ENCODE measurements at regions not wholly inside any gene's neighbourhood (a gene's known extent, or its start where the extent isn't known, plus 50 kb on each side); places are given as distances from the start of the nearest gene placed in this dataset.
"Not testable (repeated sequence)": the region's sequence is repeated elsewhere in the genome, so short reads cannot be mapped to it uniquely, and the experiment has no call there.

DNA sequence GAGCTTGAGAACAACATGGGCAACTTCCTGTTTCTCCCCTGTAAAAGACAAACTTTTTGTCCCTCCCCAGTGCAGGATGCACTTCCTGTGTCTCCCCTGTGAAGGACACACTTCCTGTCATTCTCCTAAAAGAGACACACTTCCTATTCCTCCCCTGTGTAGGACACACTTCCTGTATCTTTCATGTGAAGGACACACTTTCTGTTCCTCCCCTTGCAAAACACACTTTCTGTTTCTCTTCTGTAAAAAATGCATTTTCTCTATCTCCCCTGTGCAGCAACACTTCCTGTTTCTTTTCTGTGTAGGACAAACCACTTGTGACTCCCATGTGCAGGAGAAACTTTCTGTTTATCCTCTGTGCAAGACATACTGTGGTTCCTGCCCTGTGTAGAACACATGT, 488.6 kb upstream of the USP9Y start:
- DNase-seq (ENCODE audit: low read depth in 2 of 2), result no peak

DNA sequence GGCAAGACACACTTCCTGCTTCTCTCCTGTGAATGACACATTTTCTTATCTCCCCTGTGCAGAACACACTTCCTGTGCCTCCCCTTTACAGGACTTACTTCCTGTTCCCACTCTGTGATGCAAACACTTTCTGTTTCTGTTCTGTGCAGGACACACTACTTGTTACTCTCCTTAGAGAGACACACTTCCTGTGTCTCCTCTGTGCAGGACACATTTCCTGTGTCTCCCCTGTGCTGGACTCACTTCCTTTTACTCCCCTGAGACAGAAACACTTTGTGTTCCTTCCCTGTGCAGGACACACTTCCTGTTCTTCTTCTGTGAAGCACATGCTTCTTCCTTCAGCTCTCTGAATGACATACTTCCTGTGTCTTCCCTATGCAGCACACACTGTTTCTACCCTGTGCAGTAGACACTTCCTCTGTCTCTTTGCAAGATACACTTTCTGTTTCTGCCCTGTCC, 485.4 kb upstream of the USP9Y start:
- DNase-seq (ENCODE audit: low read depth in 2 of 2), result no peak

DNA sequence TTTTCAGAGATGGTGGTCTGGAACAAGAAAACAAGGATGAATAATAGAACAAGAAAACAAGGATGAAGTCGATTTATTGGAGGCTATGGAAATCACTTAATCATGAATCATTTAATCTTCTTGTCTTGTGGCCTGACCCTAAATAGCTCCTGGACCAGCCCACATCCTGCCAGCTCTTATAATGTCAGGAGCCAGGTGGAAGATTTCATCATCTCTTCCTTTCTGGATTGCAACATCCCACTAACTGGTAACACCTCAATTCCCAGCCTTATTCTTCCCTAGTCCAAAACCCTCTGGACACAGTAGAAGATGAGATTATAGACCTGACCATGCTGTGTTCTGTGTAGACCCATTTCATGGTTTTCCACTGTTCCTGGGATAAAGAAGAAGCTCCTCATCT, 470.1 kb upstream of the USP9Y start:
- no peak for DNase-seq (ENCODE audit: low read depth in 2 of 2)

DNA sequence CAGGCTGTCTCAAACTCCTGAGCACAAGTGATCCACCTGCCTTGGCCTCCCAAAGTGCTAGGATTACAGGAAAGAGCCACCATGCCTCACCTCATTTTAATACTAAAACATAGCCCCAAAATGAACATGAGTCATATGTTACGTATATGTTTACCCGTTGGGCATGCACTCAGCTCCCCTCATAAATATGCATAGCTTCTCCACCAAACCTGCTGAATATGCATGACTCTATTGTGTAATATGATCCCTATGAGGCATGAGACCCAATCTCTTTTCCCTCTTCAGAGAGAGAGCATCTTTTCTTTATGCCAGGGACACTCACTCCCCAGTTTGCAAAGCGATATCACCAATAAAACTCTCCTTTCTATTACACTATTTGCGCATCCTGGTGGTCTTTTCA, 464.6 kb upstream of the USP9Y start:
- DNase-seq (ENCODE audit: low read depth in 2 of 2), result no peak

DNA sequence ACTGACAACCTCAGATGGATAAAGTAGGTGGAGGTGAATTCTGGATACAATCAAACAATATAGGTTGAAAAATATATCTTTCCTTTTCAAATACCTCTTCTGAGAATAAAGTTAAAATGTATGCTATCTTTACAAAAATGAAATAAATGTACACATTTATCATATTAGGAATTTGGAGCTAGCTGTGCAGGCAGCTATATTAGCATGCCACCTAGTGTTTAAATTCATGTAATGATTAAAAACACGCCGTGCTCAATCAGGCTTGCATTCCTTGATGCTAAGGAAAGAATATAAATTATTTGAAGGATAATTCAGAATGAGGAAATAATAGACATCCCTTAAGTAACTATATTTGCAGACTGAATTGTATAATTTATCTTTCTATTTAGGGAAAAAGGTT, 460.7 kb upstream of the USP9Y start:
- not testable (repeated sequence) for DNase-seq (ENCODE audit: low read depth in 2 of 2)

DNA sequence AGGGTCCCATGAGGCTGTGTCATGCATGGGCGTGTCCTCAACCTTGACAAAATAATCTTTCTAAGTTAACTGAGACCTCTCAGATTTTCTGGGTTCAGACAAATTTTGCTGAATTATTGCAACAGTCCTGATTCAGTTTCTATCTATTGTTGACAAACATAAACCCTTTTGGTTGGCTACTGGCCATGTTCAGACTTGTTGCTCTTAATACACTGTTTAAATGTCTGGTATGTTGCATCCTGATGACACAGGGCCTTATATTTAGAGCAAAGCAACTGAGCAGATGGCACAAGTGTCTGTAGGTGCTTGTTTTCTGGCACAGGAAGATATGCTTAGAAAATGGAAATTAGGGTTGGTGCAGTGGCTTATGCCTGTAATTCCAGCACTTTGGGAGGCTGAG, 456.9 kb upstream of the USP9Y start:
- DNase-seq (ENCODE audit: low read depth in 2 of 2), result no peak

DNA sequence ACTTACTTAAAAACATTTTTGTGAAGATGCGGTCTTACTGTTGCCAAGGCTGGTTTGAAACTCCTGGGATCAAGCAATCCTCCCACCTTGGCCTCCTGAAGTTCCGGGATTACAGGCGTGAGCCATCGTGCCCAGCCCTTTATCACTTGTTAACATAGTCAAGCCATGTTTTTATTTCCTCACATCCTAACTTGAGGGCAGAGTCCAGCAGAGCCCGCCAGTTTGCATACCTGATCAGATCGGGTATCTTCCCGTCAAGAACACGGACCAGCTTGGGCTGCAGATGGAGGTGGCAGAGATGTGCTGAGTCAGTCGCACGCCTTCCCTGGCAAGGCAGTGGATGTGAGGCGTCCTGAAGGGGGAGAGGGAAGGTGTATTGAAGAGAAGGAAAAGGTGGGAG, 447.3 kb upstream of the USP9Y start:
- DNase-seq (ENCODE audit: low read depth in 2 of 2), result no peak

DNA sequence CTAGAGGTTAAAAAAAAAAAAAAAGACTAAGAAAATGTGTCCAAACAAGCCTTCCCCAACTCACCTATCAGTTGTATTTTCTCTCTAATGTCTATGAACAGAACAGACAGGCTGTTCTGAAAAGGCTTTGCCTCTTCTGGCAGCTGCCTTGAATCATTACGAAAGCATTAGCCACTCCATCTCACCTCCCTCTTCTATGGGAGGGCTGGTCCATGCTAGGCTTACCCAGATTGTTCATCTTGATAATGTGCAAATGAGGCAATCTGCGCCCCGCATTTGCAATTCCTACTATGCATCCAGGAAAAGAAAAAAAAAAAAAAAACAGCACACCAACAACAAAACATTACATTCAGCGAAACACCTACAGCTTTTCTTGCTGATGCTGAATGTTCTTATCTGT, 429.9 kb upstream of the USP9Y start:
- no peak for DNase-seq (ENCODE audit: low read depth in 2 of 2)

DNA sequence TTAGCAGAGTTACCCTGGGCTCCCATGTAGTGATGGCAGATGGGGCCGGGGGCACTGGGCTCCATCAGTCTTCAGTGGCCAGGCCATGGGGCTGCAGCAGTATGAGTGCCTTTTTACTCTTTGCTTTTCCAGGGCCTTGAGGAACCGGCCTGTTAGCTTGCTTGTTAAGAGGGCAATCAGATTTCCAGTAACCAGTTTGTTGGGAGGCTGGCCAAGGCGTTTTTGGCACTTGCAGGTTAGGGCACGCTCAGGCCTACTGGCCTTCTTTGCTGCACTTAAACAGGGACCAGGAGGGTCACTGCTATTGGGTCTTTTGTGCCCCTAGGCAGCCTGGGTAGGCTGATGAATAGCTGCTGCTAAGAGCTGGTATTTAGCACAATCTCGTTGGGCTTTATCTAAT, 415.4 kb upstream of the USP9Y start:
- DNase-seq (ENCODE audit: low read depth in 2 of 2), result no peak

DNA sequence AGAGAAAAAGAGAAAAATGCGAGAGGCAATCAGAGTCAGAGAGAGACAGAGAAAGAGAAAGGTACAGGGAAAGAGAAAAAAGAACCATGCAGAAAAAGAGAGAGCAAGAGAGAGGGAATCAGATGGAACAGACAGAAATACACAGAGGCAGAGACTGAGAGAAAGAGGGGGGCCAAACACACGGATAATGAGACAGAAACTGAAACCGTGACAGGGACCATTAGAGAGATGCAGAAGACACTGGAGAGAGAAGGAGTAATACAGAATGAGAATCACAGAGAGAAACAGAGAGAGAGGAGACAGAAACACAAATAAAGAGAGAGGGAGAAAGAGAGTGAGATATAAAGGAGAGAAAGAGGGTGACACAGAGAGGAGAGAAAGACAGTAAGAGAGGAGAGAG, 412.1 kb upstream of the USP9Y start:
- DNase-seq (ENCODE audit: low read depth in 2 of 2), result no peak

DNA sequence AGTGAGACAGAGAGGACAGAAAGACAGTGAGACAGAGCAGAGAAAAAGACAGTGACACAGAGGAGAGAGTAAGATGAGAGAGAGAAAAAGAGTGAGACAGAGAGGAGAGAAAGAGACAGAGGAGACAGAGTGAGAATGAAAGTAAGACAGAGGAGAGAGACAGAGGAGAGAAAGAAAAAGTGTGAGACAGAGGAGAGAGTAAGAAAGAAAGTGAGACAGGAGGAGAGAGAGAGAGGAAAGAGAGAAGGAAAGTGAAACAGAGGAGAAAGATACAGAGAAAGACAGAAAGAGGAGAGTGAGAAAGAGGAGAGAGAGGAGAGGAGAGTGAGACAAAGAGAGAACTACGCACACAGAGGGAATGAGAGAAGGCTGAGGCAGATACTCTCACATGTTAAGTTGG, 411.6 kb upstream of the USP9Y start:
- DNase-seq (ENCODE audit: low read depth in 2 of 2), result no peak

DNA sequence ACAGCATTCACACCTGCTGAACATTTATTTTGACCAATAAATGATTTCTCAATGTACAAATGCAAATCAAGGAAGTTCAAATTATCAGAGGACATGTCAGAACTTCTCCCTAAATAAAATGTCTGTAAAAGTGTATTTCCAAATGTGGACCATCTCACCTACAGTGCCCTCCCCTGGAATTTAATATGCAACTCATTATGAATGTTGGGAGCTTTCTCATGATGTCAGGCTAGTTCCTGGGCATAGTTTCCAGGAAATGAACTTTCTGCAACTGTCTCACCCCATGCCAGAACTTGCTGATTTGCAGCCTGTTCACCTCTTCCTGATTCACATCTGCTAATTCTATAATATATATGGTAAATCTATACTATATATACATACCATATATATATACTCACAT, 408.5 kb upstream of the USP9Y start:
- no peak for DNase-seq (ENCODE audit: low read depth in 2 of 2)

DNA sequence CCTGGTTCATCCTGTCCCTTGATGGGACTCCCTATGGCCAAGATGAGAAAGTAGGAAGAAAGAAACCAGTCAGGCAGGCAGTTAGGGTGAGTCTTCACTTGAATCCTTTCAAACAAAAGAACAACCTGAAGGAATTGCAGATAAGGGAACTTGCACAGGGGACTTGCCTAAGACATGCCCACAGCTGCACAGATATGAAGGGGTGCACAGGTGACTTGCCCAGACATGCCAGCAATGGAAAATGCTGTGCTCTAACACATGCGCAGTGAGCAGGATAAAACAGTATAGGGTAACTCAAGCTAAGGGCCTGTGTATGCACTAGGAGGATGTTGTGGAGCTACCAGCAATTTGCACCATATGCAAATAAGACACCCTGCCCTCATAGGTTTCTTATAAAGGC, 404.6 kb upstream of the USP9Y start:
- DNase-seq (ENCODE audit: low read depth in 2 of 2), result no peak

DNA sequence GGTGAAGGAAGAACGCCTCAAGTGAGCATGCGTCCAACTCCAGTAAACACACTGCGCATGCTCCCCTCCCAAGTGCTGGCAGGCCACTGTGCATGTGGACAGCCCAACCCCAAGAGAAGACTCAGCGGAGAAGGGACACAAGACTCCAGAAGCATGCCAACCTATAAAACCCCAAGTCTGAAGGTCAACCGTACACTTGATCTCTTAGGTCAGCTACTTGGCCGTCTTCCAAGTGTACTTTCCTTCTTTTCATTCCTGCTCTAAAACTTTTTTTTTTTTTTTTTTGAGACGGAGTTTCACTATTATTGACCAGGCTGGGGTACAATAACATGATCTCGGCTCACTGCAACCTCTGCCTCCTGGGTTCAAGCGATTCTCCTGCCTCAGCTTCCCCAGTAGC, 401.2 kb upstream of the USP9Y start:
- DNase-seq (ENCODE audit: low read depth in 2 of 2), result not testable (repeated sequence)

DNA sequence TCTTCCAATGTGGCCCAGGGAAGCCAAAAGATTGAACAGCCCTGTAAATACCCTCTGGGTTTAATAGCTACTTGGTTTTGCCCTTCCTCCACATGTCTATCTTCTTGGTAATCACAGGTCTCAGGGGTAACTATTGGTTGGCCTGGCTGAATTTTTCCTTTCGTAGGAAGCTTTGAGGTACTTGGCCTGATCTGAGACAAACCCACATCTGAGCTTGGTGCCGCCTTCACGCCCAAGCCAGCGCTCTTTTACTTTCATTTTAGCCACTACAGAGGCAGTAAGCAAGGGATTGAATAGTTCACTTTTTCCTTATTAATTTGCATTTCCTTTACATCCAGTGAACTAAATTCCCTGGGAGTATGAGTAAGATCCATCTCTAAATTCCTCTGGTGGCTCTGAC, 397.6 kb upstream of the USP9Y start:
- no peak for DNase-seq (ENCODE audit: low read depth in 2 of 2)

DNA sequence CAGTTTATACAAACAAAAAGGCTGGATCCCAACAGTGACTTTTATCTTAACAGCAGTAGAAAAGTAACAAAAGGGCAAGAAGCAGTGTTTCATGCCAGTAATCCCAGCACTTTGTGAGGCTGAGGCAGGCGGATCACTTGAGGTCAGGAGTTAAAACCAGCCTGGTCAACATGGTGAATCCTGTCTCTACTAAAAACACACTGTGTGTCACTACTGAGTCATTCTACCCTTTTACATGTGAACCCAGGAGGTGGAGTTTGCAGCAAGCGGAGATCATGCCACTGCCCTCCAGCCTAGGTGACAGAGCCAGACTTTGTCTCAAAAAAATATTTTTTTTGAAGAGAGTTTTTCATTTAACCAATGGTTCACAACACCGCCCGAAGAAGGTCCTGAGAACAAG, 395.6 kb upstream of the USP9Y start:
- no peak for DNase-seq (ENCODE audit: low read depth in 2 of 2)

DNA sequence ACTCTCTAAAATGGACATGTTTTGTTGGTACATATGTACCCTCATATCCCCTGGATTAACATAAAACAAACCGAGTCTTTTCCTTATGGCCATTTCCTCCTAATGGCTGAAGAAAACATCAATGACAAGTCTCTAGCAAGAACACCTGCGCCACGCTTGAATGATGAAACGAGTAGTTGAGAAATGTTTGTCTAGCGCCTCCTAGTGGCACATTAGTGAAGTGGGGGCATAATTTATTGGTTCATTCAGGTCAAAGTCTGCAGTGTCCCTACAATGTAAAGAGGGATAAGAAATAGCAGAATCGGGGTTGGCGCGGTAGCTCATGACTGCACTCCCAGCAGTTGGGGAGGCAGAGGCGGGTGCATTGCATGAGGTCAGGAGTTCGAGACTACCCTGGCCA, 391.8 kb upstream of the USP9Y start:
- peak in 1 of 2 donors; percentile 3 for DNase-seq (ENCODE audit: low read depth in 2 of 2)

DNA sequence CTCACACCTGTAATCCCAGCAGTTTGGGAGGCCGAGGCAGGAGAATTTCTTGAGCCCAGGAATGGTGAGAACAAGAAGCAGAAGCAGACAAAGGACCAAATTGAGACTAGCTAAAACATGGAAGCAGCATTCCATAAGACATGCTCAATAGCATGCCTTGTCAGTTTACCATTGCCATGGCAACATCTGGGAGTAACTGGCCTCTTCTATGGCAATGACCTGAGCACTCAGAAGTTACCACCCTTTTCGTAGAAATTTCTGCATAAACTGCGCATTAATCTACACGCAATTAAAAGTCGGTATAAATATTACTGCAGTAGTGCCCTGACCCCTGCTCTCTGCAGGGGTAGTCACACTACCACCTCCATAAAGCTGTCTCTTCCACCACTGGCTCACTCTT, 390.2 kb upstream of the USP9Y start:
- no peak for DNase-seq (ENCODE audit: low read depth in 2 of 2)

DNA sequence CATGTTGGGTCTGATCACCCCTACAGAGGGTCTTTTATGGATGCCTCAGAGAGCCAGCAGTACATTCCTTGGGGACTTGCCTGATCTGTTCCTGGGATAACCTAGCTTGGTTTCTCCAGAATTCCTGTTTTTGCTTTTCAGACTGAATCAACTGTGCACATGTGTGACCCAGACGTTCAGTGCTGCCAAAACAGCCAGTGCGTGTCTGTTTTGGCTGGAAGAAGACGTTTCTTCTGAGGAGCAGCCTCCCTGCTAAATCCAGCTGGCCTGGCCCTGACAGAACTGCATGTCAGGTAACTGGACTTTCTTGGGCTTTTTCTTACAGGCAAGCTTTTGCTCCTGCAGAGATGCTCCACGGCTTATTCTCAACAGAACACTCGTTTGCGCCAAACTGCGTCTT, 373.3 kb upstream of the USP9Y start:
- no peak for DNase-seq (ENCODE audit: low read depth in 2 of 2)

DNA sequence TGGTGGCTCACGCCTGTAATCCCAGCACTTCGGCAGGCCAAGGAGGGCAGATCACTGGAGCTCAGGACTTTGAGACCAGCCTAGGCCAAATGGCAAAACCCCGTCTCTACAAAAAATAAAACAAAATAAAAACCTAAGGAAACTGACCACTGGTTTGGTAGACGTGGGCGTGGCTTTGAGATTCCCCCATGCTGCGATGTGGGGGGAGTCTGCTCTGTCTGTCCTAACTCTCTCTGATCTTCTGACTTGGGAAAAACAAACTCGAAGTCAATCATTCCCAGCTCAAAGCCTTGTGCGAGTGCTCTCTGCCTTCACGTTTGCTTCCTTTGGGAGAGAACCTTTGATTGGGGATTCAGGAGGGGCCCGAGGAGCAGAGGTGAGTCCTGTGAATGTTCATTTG, 369.1 kb upstream of the USP9Y start:
- not testable (repeated sequence) for DNase-seq (ENCODE audit: low read depth in 2 of 2)

DNA sequence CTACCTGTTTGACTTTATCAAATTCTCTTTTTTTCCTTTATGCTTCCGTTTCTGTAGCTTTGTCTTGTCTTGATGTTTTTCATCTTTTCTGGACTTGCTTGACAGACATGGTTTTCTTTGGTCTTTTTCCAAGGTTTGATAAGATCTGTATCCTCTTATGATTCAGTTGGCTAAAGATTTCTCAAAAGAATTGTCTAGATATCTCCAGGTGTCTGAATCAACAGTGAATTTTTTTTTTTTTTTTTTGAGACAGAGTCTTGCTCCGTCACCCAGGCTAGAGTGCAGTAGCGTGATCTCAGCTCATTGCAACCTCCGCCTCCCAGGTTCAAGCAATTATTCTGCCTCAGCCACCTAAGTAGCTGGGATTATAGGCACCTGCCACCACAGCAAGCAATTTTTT, 357.8 kb upstream of the USP9Y start:
- no peak for DNase-seq (ENCODE audit: low read depth in 2 of 2)

DNA sequence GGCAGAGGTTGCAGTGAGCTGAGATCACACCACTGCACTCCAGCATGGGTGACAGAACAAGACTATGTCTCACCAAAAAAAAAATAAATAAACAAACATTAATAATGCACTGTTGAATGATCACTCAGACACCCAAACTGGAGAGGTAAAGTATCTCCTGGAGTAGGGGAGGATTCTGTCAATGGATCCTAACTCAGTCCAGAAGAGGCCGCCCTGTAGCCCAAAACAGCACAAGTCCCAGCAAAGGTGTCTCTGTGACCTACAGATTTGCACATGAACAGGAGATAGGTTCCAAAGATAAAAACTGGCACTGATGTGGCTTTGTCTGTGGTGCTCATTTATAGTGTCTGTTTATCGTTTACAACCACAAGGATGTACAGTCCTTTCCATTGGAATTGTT, 352.9 kb upstream of the USP9Y start:
- DNase-seq (ENCODE audit: low read depth in 2 of 2), result no peak

DNA sequence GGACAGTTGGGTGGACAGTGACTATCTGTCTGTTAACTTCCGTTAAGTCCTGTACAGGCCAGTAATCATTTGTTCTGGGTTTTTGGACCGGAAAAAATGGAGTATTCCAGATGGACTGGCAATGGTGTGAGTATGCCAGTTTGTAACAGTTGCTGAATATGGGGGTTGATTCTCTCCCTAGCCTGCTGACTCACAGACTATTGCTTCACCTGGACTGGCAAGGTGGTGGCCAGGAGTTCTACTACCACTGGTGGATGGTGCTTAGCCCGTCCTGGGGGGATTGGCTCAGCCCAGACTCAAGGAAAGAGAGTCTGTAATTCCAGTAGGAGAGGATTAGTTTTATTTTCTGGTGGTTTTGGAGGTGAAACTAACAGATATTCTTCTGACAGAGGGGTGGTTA, 343.8 kb upstream of the USP9Y start:
- DNase-seq (ENCODE audit: low read depth in 2 of 2), result no peak

DNA sequence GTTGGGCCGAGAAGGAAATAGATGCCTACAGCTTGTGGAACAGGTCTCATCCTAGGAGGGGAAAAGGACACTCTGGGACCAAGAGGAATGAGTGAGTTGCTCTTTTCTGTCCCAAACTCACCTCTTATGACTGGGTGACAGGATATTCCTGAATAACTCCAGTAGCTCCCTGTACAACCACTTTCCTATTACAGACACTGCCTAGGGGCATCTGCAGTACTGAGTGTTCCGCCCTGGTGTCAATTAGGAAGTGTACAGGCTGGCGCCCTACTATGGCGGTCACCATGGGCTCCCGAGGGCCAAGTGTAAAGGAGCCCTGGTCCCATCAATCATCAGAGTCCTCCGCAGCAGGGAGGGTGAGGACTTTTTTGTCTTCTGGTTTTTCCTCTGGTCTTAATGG, 343.4 kb upstream of the USP9Y start:
- no peak for DNase-seq (ENCODE audit: low read depth in 2 of 2)

DNA sequence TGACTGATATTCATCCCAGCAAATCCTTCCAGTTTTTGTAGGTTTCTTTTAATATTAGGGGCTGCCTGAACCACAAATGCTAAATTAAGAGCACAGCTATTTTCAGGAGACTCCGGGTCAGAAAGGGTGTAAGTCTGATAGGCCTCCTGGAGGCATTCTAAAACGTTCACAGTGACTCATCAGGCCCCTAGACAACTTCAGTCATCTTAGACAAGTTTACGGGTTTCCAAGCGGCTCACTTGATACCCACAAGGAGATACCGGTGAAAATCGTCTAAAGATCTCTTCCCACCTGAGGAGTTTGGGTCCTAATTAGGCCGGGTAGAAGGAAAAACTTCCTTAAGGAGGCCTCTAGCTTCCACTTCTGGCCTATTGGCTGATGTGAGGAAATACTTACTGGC, 342.7 kb upstream of the USP9Y start:
- DNase-seq (ENCODE audit: low read depth in 2 of 2), result no peak

All from stimulated activated CD4-positive, alpha-beta T cell treated with anti-CD3 and anti-CD28 coated beads, Interleukin-4, amount 100 ng/mL, for 48 hours (primary cell).